Large intestine (tissue), 3 donors: ENCODE measurements at regions not wholly inside any gene's neighbourhood (a gene's known extent, or its start where the extent isn't known, plus 50 kb on each side); places are given as distances from the start of the nearest gene placed in this dataset.
"Not testable (repeated sequence)": the region's sequence is repeated elsewhere in the genome, so short reads cannot be mapped to it uniquely, and the experiment has no call there.

Experiments
- DNase-seq, 2 donors: peaks; one replicate each; pipeline versions ENCODE4 v3.0.0 to v3.0.0-alpha.2; 2013
- H3K27ac ChIP-seq: one replicate; pipeline ENCODE4 v1.5.1; 2013; ENCODE audit warnings: low read length
- H3K27me3 ChIP-seq: 2 replicates; pipeline ENCODE4 v1.6.1; 2013; ENCODE audit warnings: low read length; ENCODE audit not compliant: control insufficient read depth, insufficient read depth
- H3K36me3 ChIP-seq: 2 replicates; pipeline ENCODE4 v1.6.1; 2013; ENCODE audit warnings: low read length; ENCODE audit not compliant: control insufficient read depth, insufficient read depth
- H3K4me1 ChIP-seq: one replicate; pipeline ENCODE4 v1.6.1; 2013; ENCODE audit warnings: low read length; ENCODE audit not compliant: control insufficient read depth, insufficient read depth
- H3K4me3 ChIP-seq: one replicate; pipeline ENCODE4 v1.5.1; 2013; ENCODE audit warnings: low read length
- H3K9me3 ChIP-seq: one replicate; pipeline ENCODE4 v1.6.1; 2013; ENCODE audit warnings: mild to moderate bottlenecking, low read depth, low read length, moderate library complexity; ENCODE audit not compliant: control insufficient read depth
- WGBS: methylation state at CpG from one replicate; pipeline ENCODE4 v1.1.5; 2013; ENCODE audit warnings: low lambda C conversion rate; ENCODE audit not compliant: insufficient coverage; 5-methylcytosine and 5-hydroxymethylcytosine counted together

GRCh38 chr5:152560512-152561137, 155.5 kb upstream of the NMUR2 start:
- Histone ChIP-seq H3K27me3 (no peaks in the 10 kb centered on the region), H3K4me3 (no peak overlapping the region), H3K4me1 (no peaks in the 10 kb centered on the region), H3K36me3 (no peaks in the 10 kb centered on the region), H3K9me3 (no peaks in the 10 kb centered on the region), H3K27ac (no peak overlapping the region)
- WGBS, result no CpG with 5 or more reads among the region's 6 CpGs
- DNase-seq, result peak; percentile 18 to 19

DNA sequence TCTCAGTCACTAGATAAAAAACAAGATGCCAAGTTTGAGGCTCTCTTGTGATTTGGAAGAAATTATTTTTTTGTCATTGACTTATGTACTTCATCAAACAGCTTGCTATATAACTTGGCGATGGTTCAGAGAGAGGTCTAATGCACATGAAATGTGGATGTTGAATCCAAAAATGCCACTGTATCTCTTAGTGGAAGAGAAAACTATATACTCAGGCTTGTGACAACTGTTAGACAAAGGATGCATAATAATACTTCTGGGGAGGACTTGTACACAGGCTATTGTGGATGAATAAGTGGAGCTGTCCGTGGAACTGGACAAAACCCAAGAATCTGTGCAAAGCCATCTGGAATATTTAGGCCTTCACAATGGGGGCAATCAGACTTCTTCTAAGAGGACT, 162.9 kb upstream of the NMUR2 start:
- Histone ChIP-seq H3K4me1 (no peaks in the 10 kb centered on the region), H3K9me3 (no peaks in the 10 kb centered on the region), H3K27me3 (no peaks in the 10 kb centered on the region), H3K4me3 (no peak overlapping the region), H3K36me3 (no peaks in the 10 kb centered on the region), H3K27ac (no peak overlapping the region)
- WGBS, result 100% methylated on average over 1 of the region's 2 CpGs
- no peak for DNase-seq

DNA sequence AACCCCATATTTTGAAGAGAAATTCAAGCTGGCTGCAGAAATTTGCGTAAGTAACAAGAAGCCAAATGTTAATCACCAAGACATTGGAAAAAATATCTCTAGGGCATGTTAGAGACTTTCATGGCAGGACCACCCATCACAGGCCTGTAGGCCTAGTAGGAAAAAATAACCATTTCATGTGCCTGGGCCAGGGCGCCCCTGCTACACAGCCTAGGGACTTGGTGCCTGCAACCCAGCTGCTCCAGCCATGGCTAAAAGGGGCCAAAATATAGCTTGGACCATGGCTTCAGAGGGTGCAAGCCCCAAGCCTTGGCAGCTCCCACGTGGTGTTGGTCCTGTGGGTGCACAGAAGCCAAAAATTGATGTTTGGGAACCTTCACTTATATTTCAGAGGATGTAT, 167.7 kb upstream of the NMUR2 start:
- Histone ChIP-seq H3K27ac (no peak overlapping the region), H3K4me1 (no peaks in the 10 kb centered on the region), H3K36me3 (no peaks in the 10 kb centered on the region), H3K4me3 (no peak overlapping the region), H3K27me3 (no peaks in the 10 kb centered on the region), H3K9me3 (no peaks in the 10 kb centered on the region)
- DNase-seq, result no peak
- WGBS, result 100% methylated on average over 1 of the region's 3 CpGs

- WGBS, result no CpG with 5 or more reads among the region's 3 CpGs
- H3K36me3 ChIP-seq, result no peaks in the 10 kb centered on the region
- DNase-seq, result no peak
- H3K4me3 ChIP-seq, result no peak overlapping the region
- H3K27me3 ChIP-seq, result no peaks in the 10 kb centered on the region
- no peaks in the 10 kb centered on the region for H3K9me3 ChIP-seq
- no peak overlapping the region for H3K27ac ChIP-seq
- H3K4me1 ChIP-seq, result no peaks in the 10 kb centered on the region
Observed at GRCh38 chr5:152584103-152584502, 179.0 kb upstream of the NMUR2 start.

- no peaks in the 10 kb centered on the region for H3K36me3 ChIP-seq
- WGBS, result 78% methylated on average over 2 of the region's 2 CpGs
- H3K4me3 ChIP-seq, result no peak overlapping the region
- no peak overlapping the region for H3K27ac ChIP-seq
- H3K9me3 ChIP-seq, result no peaks in the 10 kb centered on the region
- no peaks in the 10 kb centered on the region for H3K4me1 ChIP-seq
- no peaks in the 10 kb centered on the region for H3K27me3 ChIP-seq
- no peak for DNase-seq
Observed at GRCh38 chr5:152592416-152592815, 187.3 kb upstream of the NMUR2 start.

DNA sequence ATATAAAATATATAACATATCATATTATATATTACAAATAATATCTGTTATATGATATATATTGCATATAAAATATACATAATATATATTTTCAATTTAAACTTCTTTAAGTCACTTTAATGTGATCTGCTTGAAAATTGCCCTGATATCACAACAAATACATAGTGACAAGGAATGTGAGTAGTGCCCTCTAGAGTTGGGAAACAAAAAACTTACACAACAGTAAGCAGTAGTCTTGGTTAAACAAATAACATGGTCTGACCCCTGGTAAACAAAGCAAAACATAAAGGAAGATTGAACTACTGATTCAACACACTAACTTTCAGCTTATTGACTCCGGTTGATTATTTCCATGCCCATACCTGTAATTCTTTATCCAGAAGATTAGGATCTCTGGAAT, 188.3 kb upstream of the NMUR2 start:
- Histone ChIP-seq H3K9me3 (no peaks in the 10 kb centered on the region), H3K36me3 (no peaks in the 10 kb centered on the region), H3K4me1 (no peaks in the 10 kb centered on the region), H3K27me3 (no peaks in the 10 kb centered on the region), H3K27ac (no peak overlapping the region), H3K4me3 (no peak overlapping the region)
- no peak for DNase-seq
- 100% methylated on average over 1 of the region's 1 CpG for WGBS

GRCh38 chr5:152595405-152595804, 190.3 kb upstream of the NMUR2 start:
- Histone ChIP-seq H3K4me3 (no peak overlapping the region), H3K27ac (no peak overlapping the region), H3K36me3 (no peaks in the 10 kb centered on the region), H3K4me1 (no peaks in the 10 kb centered on the region), H3K9me3 (no peaks in the 10 kb centered on the region), H3K27me3 (no peaks in the 10 kb centered on the region)
- DNase-seq, result no peak
- 100% methylated on average over 1 of the region's 1 CpG for WGBS

DNA sequence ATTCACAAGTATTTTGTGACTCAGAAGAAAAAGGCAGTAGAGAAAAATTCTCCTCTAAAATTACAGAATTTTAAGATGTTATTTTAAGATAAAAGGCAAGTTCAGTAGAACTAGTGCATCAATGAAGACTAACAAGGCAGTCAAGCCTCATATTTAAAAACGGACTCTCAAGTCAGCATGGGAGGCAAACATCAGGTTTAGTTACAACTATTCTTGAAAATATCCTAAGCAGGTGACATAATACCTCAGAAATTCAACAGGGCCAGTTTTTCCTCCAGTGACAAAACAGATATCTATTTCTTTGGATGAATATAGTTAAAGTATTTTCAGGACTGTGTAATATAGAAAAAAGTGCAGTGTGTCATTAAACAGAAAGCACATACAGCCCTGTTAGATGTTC, 194.0 kb upstream of the NMUR2 start:
- Histone ChIP-seq H3K27ac (no peak overlapping the region), H3K9me3 (no peaks in the 10 kb centered on the region), H3K4me3 (no peak overlapping the region), H3K36me3 (no peaks in the 10 kb centered on the region), H3K4me1 (no peaks in the 10 kb centered on the region), H3K27me3 (no peaks in the 10 kb centered on the region)
- no CpG with 5 or more reads among the region's 1 CpG for WGBS
- no peak for DNase-seq

DNA sequence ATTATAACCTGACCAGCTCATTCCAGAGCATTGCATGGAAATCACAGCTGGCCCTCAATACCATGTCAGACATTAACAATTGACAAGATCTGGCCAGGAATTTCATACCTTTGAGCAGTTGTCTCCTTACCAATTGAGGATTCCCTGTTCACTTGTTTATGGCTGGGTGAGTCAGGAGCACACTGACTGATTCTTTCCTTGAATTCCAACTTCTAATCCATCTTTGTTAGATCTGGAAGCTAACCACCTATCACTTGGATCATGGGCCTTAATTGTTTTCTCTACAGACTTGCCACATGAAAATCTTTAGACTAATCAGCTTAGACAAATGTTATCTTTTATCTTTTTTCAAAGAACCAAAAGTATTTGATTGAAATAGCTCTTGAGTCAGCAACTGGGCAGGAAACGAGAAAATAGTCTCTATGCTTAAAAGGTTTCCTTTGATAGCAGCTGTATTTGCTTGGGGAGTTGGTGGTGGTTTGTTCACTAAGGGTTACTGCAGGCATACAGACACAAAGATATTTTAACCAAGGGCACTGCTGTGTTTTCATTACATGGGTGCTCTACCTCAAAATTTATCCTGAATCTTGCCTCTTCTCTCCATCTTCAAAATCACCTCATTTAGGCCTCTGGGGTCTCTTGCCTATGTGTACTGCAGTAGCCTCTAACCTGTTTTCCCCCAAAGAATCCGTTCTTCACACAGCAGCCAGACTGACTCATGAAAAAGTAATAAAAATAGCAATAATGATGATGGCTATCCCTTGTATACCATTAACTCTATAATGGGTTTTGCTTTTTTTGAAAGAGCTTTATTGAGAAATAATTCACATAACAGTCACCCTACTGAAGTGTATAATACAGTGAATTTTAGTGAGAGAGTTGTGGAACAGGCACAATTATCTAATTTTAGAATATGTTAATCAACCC, 197.0 kb upstream of the NMUR2 start:
- Histone ChIP-seq H3K4me3 (no peak overlapping the region), H3K4me1 (no peaks in the 10 kb centered on the region), H3K36me3 (no peaks in the 10 kb centered on the region), H3K27me3 (no peaks in the 10 kb centered on the region), H3K27ac (no peak overlapping the region), H3K9me3 (no peaks in the 10 kb centered on the region)
- 20% methylated on average over 1 of the region's 2 CpGs for WGBS
- no peak for DNase-seq

DNA sequence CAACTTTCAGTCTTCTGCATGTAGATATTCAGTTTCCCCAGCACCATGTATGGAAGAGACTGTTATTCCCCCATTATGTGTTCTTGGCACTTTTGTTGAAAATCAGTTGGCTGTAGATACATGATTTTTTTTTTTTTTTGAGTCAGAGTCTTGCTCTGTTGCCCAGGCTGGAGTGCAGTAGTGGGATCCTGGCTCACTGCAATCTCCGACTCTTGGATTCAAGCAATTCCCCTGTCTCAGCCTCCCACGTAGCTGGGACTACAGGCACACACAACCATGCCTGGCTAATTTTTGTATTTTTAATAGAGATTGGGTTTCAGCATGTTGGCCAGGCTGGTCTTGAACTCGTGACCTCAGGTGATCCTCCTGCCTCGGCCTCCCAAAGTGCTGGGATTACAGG, 201.0 kb upstream of the NMUR2 start:
- no CpG with 5 or more reads among the region's 4 CpGs for WGBS
- not testable (repeated sequence) for H3K36me3 ChIP-seq, DNase-seq

More for the DNA sequence above, 201.0 kb upstream of the NMUR2 start:
- H3K4me1 ChIP-seq, H3K4me3 ChIP-seq, H3K27me3 ChIP-seq, H3K9me3 ChIP-seq, H3K27ac ChIP-seq: not testable (repeated sequence)
